K562 (cell line): ENCODE measurements at regions not wholly inside any gene's neighbourhood (a gene's known extent, or its start where the extent isn't known, plus 50 kb on each side); places are given as distances from the start of the nearest gene placed in this dataset.

Source experiments
- ATAC-seq: fragments of 200-7000 bp; cut with Tn5 transposase; 3 replicates; pipeline ENCODE4 v1.9.1; 2020; ENCODE audit warnings: moderate library complexity
- BruUV-seq: library from RNA; stranded (reverse); fragments of 400-500 nt; replicated peaks from 2 replicates; lab custom pipeline; 2021; lab: Mats Ljungman, UMichigan
- CTCF ChIA-PET: fragments of 300-600 bp; formaldehyde crosslinking; extraction: SDS; loops from one replicate; lab custom pipeline; 2021; ENCODE audit warnings: low intra/inter-chr PET ratio; lab: Yijun Ruan, JAX
- POLR2A ChIA-PET: fragments of 300-600, 350-650 bp; sonication (Branson Sonifier 250); formaldehyde crosslinking; extraction: SDS; loops from one replicate; lab custom pipeline; 2021; ENCODE audit warnings: antibody characterized with exemption, inconsistent platforms; lab: Yijun Ruan, JAX
- DNase-seq, 4 experiments: peaks; one replicate each; pipeline versions ENCODE4 v3.0.0 to v3.0.0-alpha.2; 2011 to 2018; ENCODE audit warnings: low spot score in 3 of 4, mixed read lengths in 3 of 4; ENCODE audit errors: extremely low read depth in 1 of 4
- FAIRE-seq: peaks from 2 replicates; lab custom pipeline; 2011; peaks lifted over from hg19 to GRCh38; lab: Jason Lieb, UNC
- H2AFZ ChIP-seq: 2 replicates; pipeline ENCODE4 v1.6.0; 2011; ENCODE audit warnings: low read depth, low read length, control low read depth, inconsistent platforms
- H3K27ac ChIP-seq: fragments of 200-600 bp; 3 replicates; pipeline ENCODE4 v1.8.0; 2011; ENCODE audit warnings: low read depth, mild to moderate bottlenecking, control low read depth, inconsistent platforms, low read length, moderate library complexity, mixed read lengths; ENCODE audit errors: extremely low read depth
- H3K27me3 ChIP-seq, 2 experiments: fragments of 300-600 bp in 1 of 2; 2 replicates in 1 of 2; 3 replicates in 1 of 2; pipeline versions ENCODE4 v1.6.0 to v1.8.0; 2011; ENCODE audit warnings: inconsistent platforms in 2 of 2, low read length in 2 of 2, mild to moderate bottlenecking in 1 of 2, mixed read lengths in 1 of 2, moderate library complexity in 1 of 2; ENCODE audit not compliant: control insufficient read depth in 2 of 2, insufficient read depth in 2 of 2
- H3K36me3 ChIP-seq: fragments of 300-600 bp; 3 replicates; pipeline ENCODE4 v1.8.0; 2011; ENCODE audit warnings: mild to moderate bottlenecking, low read length, inconsistent platforms; ENCODE audit not compliant: control insufficient read depth, insufficient read depth
- H3K4me1 ChIP-seq, 2 experiments: fragments of 200-600 bp in 1 of 2; replicated peaks in 1 of 2; 2 replicates in 1 of 2; 3 replicates in 1 of 2; pipeline versions ENCODE4 v1.5.1 to v1.8.0; 2011; ENCODE audit warnings: inconsistent platforms in 2 of 2, low read length in 2 of 2, mild to moderate bottlenecking in 1 of 2, mixed read lengths in 1 of 2, moderate library complexity in 1 of 2; ENCODE audit not compliant: control insufficient read depth in 2 of 2, insufficient read depth in 2 of 2
- H3K4me2 ChIP-seq: 2 replicates; pipeline ENCODE4 v1.6.1; 2011; ENCODE audit warnings: low read length, control low read depth, inconsistent platforms, mixed read lengths; ENCODE audit not compliant: insufficient read depth
- H3K4me3 ChIP-seq: fragments of 200-600 bp; sonication (generic), shearing (Covaris generic); 2 replicates; pipeline ENCODE4 v1.5.1; 2016; ENCODE audit warnings: control low read depth, inconsistent platforms
- H3K79me2 ChIP-seq: fragments of 200-600 bp; 3 replicates; pipeline ENCODE4 v1.8.0; 2011; ENCODE audit warnings: low read length, inconsistent platforms; ENCODE audit not compliant: control insufficient read depth, insufficient read depth
- H3K9ac ChIP-seq, 2 experiments: 2 replicates each; pipeline versions ENCODE4 v1.6.0 to v1.6.1; 2011; ENCODE audit warnings: low read depth in 2 of 2, low read length in 2 of 2, control low read depth in 1 of 2, inconsistent platforms in 1 of 2, mild to moderate bottlenecking in 1 of 2, mixed read lengths in 1 of 2; ENCODE audit not compliant: insufficient read depth in 1 of 2
- H3K9me1 ChIP-seq: one replicate; pipeline ENCODE4 v1.6.0; 2011; ENCODE audit warnings: inconsistent platforms, mild to moderate bottlenecking, low read length, moderate library complexity; ENCODE audit not compliant: control insufficient read depth, insufficient read depth
- H3K9me3 ChIP-seq: replicated peaks from 2 replicates; pipeline ENCODE4 v1.5.1; 2011; ENCODE audit warnings: low read depth, low read length, inconsistent platforms; ENCODE audit not compliant: control insufficient read depth, insufficient read depth
- H4K20me1 ChIP-seq: replicated peaks from 2 replicates; pipeline ENCODE4 v1.6.1; 2011; ENCODE audit warnings: low read length, inconsistent platforms, mixed read lengths; ENCODE audit not compliant: control insufficient read depth, insufficient read depth
- CREM ChIP-seq: IDR thresholded peaks from 2 replicates; pipeline ENCODE4 v1.6.1; 2014; ENCODE audit warnings: antibody characterized with exemption, low read depth
- FIP1L1 ChIP-seq: fragments of 200-400 bp; formaldehyde crosslinking; IDR thresholded peaks from 2 replicates; pipeline ENCODE4 v1.6.1; 2018; ENCODE audit warnings: mild to moderate bottlenecking, low read depth, low read length; ENCODE audit not compliant: poor library complexity, severe bottlenecking
- FOXA3 ChIP-seq, 2 experiments: fragments of 450-650 bp in 1 of 2; sonication (generic) in 1 of 2; formaldehyde crosslinking; IDR thresholded peaks in 1 of 2; conservative IDR thresholded peaks in 1 of 2; 2 replicates each; pipeline versions ENCODE4 v1.4.0 to v1.8.0; 2020 to 2022; ENCODE audit warnings: mild to moderate bottlenecking in 2 of 2, missing genetic modification reagents in 1 of 2
- HNRNPL ChIP-seq: fragments of 200-400 bp; formaldehyde crosslinking; IDR thresholded peaks from 2 replicates; pipeline ENCODE4 v1.6.1; 2017; ENCODE audit warnings: low read depth, mild to moderate bottlenecking, low read length
- MCM3 ChIP-seq: fragments of 450-650 bp; IDR thresholded peaks from 2 replicates; pipeline ENCODE4 v1.6.1; 2016
- MEIS2 ChIP-seq: fragments of 450-650 bp; IDR thresholded peaks from 2 replicates; pipeline ENCODE4 v1.6.1; 2014; ENCODE audit warnings: mild to moderate bottlenecking; ENCODE audit not compliant: partially characterized antibody
- NELFE ChIP-seq: IDR thresholded peaks from 2 replicates; pipeline ENCODE4 v1.6.1; 2011; ENCODE audit warnings: mild to moderate bottlenecking; ENCODE audit not compliant: insufficient read depth, insufficient read length
- PTRF ChIP-seq: fragments of 450-650 bp; IDR thresholded peaks from 2 replicates; pipeline ENCODE4 v1.6.1; 2016; ENCODE audit warnings: mild to moderate bottlenecking, missing genetic modification characterization, missing compliant biosample characterization
- RBBP5 ChIP-seq: fragments of 200-600 bp; sonication (generic); IDR thresholded peaks from 2 replicates; pipeline ENCODE4 v1.6.1; 2012; ENCODE audit warnings: borderline replicate concordance, mild to moderate bottlenecking, low read length, control low read depth, inconsistent platforms; ENCODE audit not compliant: insufficient read depth, poor library complexity, severe bottlenecking
- RHOXF2B ChIP-seq: fragments of 250-450 bp; sonication (Bioruptor Pico); conservative IDR thresholded peaks from 2 replicates; pipeline ENCODE4 v1.5.1; 2021
- ZFP36 ChIP-seq: fragments of 150-350 bp; IDR thresholded peaks from 2 replicates; pipeline ENCODE4 v1.6.1; 2018; ENCODE audit warnings: low read length, low read depth; ENCODE audit not compliant: partially characterized antibody
- ZNF696 ChIP-seq: fragments of 250-450 bp; sonication (Bioruptor Pico); conservative IDR thresholded peaks from 2 replicates; pipeline ENCODE4 v1.4.0; 2020; ENCODE audit warnings: mild to moderate bottlenecking, moderate library complexity
- ZSCAN29 ChIP-seq: fragments of 450-650 bp; IDR thresholded peaks from 2 replicates; pipeline ENCODE4 v1.6.1; 2017
- WGBS: fragments of 100-300 bp; shearing (Covaris generic); methylation state at CpG from one replicate; pipeline ENCODE4 v1.1.6; 2016; ENCODE audit warnings: low coverage, mixed read lengths; ENCODE audit not compliant: insufficient coverage; ENCODE audit errors: missing lambda C conversion rate; 5-methylcytosine and 5-hydroxymethylcytosine counted together
- in situ Hi-C: fragments of 300-500 bp; cut with MboI; formaldehyde crosslinking; loops from 4 replicates; pipeline ENCODE4 v1.15.0; 2018; ENCODE audit warnings: inconsistent platforms, mixed read lengths
- intact Hi-C: fragments of 100-400 bp; cut with micrococcal nuclease; formaldehyde crosslinking; loops from 2 replicates; pipeline ENCODE4 v1.14.2; 2022
- TF ChIP-seq, protein P1 (sequence below): sonication (generic); IDR thresholded peaks from 2 replicates; pipeline ENCODE4 v1.6.1; 2016
- TF ChIP-seq, protein P2 (sequence below): sonication (generic); formaldehyde crosslinking; IDR thresholded peaks from 2 replicates; pipeline ENCODE4 v1.8.0; 2022; ENCODE audit warnings: mild to moderate bottlenecking, missing genetic modification reagents
- TF ChIP-seq, protein P3 (sequence below), 2 experiments: IDR thresholded peaks; 2 replicates each; pipeline ENCODE4 v1.6.1; 2012; ENCODE audit warnings: improper control_type of control experiment in 2 of 2, low read depth in 2 of 2, low read length in 2 of 2, borderline replicate concordance in 1 of 2

DNA sequence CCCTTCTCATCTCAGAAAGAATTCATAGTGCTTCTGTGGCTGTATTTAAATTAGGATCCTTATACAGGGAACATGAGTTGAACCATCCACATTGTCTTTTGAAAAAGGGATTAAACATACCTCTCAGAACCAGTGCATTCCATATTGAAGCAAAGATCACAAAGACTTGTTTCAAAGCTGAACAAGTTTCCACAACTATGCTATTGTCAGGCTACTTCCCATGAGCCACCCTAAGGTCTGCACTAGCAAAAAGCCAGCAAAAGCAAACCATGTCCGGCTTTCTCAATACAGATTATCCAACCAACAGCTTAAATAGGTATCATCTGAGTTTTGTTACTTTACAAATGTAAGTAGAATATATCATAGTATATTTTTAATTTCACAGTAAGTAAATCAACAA, 78.1 kb downstream of the SCG2 start:
- DNase-seq (no peak), FAIRE-seq (no peak), ATAC-seq (no peak)
- H3K27me3 ChIP-seq = no peaks in the 10 kb centered on the region
- no peaks in the 10 kb centered on the region for H3K79me2 ChIP-seq
- intact Hi-C loops (no loop called here), in situ Hi-C loops (no loop called here)
- no peak overlapping the region for H3K4me2 ChIP-seq
- H3K4me1 ChIP-seq = no peaks in the 10 kb centered on the region
- no peaks in the 10 kb centered on the region for H3K9me3 ChIP-seq
- POLR2A ChIA-PET = interaction anchor here (0.5 kb wide), 1 partner anchor 16 kb away, joined by 5 read pairs; no protein-coding TSS in a partner anchor
- CTCF ChIA-PET = no interaction called here
- WGBS = 0% methylated on average over 1 of the region's 1 CpG
- no peak overlapping the region for H2AFZ ChIP-seq
- no peak overlapping the region for H3K4me3 ChIP-seq
- H3K9me1 ChIP-seq = no peaks in the 10 kb centered on the region
- no peak for TF ChIP-seq NELFE
- TF ChIP-seq, protein P1, sequence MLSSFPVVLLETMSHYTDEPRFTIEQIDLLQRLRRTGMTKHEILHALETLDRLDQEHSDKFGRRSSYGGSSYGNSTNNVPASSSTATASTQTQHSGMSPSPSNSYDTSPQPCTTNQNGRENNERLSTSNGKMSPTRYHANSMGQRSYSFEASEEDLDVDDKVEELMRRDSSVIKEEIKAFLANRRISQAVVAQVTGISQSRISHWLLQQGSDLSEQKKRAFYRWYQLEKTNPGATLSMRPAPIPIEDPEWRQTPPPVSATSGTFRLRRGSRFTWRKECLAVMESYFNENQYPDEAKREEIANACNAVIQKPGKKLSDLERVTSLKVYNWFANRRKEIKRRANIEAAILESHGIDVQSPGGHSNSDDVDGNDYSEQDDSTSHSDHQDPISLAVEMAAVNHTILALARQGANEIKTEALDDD = no peak
- TF ChIP-seq FOXA3 (CRISPR knock-in tag; conservative IDR thresholded peaks at IDR 0.05 in 1 of 2, IDR thresholded peaks at IDR 0.05 in 1 of 2) = no peak
- TF ChIP-seq ZNF696 (CRISPR knock-in tag) = no peak
- no peak for TF ChIP-seq RBBP5
- no peak for TF ChIP-seq ZSCAN29
- TF ChIP-seq MCM3 = no peak
- TF ChIP-seq, protein P2, sequence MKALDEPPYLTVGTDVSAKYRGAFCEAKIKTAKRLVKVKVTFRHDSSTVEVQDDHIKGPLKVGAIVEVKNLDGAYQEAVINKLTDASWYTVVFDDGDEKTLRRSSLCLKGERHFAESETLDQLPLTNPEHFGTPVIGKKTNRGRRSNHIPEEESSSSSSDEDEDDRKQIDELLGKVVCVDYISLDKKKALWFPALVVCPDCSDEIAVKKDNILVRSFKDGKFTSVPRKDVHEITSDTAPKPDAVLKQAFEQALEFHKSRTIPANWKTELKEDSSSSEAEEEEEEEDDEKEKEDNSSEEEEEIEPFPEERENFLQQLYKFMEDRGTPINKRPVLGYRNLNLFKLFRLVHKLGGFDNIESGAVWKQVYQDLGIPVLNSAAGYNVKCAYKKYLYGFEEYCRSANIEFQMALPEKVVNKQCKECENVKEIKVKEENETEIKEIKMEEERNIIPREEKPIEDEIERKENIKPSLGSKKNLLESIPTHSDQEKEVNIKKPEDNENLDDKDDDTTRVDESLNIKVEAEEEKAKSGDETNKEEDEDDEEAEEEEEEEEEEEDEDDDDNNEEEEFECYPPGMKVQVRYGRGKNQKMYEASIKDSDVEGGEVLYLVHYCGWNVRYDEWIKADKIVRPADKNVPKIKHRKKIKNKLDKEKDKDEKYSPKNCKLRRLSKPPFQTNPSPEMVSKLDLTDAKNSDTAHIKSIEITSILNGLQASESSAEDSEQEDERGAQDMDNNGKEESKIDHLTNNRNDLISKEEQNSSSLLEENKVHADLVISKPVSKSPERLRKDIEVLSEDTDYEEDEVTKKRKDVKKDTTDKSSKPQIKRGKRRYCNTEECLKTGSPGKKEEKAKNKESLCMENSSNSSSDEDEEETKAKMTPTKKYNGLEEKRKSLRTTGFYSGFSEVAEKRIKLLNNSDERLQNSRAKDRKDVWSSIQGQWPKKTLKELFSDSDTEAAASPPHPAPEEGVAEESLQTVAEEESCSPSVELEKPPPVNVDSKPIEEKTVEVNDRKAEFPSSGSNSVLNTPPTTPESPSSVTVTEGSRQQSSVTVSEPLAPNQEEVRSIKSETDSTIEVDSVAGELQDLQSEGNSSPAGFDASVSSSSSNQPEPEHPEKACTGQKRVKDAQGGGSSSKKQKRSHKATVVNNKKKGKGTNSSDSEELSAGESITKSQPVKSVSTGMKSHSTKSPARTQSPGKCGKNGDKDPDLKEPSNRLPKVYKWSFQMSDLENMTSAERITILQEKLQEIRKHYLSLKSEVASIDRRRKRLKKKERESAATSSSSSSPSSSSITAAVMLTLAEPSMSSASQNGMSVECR (CRISPR knock-in tag) = no peak
- TF ChIP-seq ZFP36 = no peak
- no peak for TF ChIP-seq CREM
- TF ChIP-seq, protein P3, sequence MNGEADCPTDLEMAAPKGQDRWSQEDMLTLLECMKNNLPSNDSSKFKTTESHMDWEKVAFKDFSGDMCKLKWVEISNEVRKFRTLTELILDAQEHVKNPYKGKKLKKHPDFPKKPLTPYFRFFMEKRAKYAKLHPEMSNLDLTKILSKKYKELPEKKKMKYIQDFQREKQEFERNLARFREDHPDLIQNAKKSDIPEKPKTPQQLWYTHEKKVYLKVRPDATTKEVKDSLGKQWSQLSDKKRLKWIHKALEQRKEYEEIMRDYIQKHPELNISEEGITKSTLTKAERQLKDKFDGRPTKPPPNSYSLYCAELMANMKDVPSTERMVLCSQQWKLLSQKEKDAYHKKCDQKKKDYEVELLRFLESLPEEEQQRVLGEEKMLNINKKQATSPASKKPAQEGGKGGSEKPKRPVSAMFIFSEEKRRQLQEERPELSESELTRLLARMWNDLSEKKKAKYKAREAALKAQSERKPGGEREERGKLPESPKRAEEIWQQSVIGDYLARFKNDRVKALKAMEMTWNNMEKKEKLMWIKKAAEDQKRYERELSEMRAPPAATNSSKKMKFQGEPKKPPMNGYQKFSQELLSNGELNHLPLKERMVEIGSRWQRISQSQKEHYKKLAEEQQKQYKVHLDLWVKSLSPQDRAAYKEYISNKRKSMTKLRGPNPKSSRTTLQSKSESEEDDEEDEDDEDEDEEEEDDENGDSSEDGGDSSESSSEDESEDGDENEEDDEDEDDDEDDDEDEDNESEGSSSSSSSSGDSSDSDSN (IDR thresholded peaks at IDR 0.05; ENCODE audit: borderline replicate concordance in 1 of 2, low read depth in 2 of 2, low read length in 2 of 2) = no peak
- TF ChIP-seq RHOXF2B (CRISPR knock-in tag) = no peak
- TF ChIP-seq MEIS2 = no peak
- TF ChIP-seq FIP1L1 = no peak
- no peak for TF ChIP-seq PTRF (tag)
- TF ChIP-seq HNRNPL = no peak
- no TSS peak for BruUV-seq
- no peak overlapping the region for H3K9ac ChIP-seq
- H3K27ac ChIP-seq = no peak overlapping the region
- no peaks in the 10 kb centered on the region for H3K36me3 ChIP-seq
- no peaks in the 10 kb centered on the region for H4K20me1 ChIP-seq
